ENCODE measurements at regions not wholly inside any gene's neighbourhood (a gene's known extent, or its start where the extent isn't known, plus 50 kb on each side); places are given as distances from the start of the nearest gene placed in this dataset.

GRCh38 chr13:47039106-47039505 lies 142.3 kb upstream of the HTR2A start:
- TF ChIP-seq CTCF (IDR thresholded peaks at IDR 0.05; ENCODE audit: poor library complexity), result no peak
- no peak for TF ChIP-seq EZH2 (IDR thresholded peaks at IDR 0.05; ENCODE audit: borderline replicate concordance)

Measured in hepatocyte (in vitro differentiated cells).